Activated T-cell treated with anti-CD3 and anti-CD28 coated beads, Interleukin-2, amount 50 U/mL, for 48 hours (primary cell): ENCODE measurements at regions not wholly inside any gene's neighbourhood (a gene's known extent, or its start where the extent isn't known, plus 50 kb on each side); places are given as distances from the start of the nearest gene placed in this dataset.

Source experiments
- DNase-seq, 2 experiments: peaks; one replicate each; pipeline ENCODE4 v3.0.0-alpha.2; 2020

DNA sequence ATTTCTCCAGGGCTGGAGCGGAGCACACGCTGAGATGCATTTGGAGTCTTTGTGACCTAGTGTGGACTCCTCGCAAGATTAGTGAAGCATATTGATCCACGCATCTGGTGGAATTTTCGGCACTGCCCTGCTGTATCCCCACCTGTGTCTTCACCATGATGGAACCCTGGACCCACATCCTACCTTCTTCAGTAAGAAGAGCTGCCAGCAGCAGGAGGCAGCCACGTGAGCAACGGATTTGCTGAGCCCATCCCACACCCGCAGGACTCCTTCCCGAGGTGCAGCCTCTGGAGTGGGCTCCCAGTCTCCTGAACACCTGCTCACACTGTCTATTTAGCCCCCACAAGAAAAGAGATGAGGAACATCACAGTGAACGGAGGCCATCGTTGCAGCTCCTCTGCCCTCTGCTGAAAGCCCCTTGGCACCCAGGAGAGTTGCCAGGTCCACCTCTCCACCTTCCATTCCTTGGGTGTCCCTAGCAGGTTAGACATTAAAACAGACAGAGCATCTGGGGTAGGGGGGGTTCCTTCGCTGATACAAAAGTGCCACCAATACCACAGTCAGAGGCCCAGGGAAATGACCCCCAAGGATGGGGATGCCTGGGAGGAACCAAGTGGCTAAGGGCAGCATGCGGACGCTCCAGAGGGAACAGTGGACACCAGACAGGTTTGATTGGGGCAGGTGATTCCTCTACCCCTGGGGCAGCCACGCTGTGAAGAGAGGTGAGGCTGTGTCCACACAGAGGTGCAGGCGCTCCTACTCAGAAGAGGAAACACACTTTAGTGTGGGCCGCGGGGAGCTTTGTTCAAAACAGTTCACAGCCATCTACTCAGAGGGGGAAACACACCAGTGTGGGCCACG is 302.8 kb upstream of the SALL3 start:
- DNase-seq, result no peak

- DNase-seq, result no peak
Observed at GRCh38 chr18:78677483-78678317, 301.9 kb upstream of the SALL3 start.

DNA sequence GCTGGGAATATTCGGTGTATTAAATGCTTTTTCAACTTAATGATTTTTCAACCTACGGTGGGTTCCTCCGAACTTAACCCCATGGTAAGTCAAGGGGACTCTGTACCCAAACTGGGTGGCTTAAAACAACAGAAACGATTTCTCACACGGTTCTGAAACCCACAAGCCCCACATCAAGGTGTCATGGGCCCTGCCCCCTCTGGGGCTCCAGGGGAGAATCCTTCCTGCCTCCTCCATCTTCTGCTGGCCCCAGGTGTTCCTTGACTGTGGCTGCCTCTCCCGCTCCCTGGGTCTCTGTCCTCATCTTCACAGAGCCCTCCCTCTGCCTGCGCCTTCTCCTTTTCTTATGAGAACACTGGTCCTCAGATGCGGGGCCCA is 301.3 kb upstream of the SALL3 start:
- DNase-seq, result peak in 1 of 2 experiments; percentile 21

GRCh38 chr18:78679031-78679430 is 300.6 kb upstream of the SALL3 start:
- DNase-seq, result no peak

GRCh38 chr18:78679613-78680260 is 299.9 kb upstream of the SALL3 start:
- DNase-seq, result no peak

DNA sequence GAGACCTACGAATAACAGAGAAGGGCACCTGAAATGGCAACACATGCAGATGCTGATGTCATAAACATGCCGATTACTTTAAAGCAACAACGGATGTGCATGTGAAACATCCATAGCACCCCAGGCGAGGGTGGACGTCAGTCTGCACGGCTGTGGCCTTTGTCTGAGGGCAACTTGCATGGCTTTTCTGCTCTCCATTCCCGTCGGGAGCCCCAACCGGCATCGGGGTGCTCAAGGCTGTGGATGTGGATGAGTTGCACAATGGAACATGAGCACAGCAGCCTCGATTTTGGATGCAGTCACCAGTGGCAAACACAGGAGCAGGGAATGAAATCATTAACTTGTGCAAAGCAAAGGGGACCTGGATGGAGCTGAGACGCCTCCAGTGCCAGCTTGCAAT is 298.2 kb upstream of the SALL3 start:
- no peak for DNase-seq

GRCh38 chr18:78681934-78682333 is 297.7 kb upstream of the SALL3 start:
- no peak for DNase-seq

- no peak for DNase-seq
Observed at GRCh38 chr18:78682716-78683115, 296.9 kb upstream of the SALL3 start.

DNA sequence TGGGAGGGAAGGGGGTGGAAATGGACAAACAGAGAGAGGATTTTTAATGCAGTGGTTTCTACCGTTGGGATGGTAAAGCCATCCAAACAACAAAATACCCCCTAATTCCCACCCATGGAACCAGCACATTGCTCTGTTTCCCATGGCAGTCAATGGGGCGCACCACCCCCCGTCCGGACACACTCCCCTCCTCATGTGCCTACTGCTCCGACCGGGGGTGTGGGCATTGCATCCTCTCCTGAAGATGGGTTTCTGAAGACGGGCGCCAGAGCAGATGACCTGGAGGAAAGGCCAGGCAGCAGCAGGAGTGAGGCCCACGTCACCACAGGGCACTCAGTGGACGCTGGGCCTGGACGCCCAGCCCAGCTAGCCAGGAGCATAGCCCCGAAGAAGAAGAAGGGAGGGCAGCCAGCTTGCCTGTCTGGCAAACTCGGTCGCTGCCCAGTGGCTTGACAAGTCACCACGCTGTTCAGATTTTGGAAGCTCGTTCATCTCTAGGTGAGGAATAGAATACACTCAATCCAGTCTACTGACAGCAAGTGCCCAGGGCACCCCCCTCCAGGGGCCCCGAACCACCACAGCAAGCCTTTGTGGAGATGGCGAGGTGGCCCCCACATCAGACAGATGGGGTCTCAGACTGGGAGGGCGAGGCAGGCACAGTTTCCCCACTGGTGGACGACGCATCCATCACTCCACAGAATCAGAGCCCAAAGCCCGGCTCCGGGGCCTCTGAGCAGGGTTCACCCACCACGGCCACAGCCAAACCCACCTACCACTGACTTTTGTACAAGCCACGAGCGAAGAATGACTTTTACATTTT is 296.2 kb upstream of the SALL3 start:
- DNase-seq, result no peak

GRCh38 chr18:78685250-78685979 is 294.2 kb upstream of the SALL3 start:
- no peak for DNase-seq

DNA sequence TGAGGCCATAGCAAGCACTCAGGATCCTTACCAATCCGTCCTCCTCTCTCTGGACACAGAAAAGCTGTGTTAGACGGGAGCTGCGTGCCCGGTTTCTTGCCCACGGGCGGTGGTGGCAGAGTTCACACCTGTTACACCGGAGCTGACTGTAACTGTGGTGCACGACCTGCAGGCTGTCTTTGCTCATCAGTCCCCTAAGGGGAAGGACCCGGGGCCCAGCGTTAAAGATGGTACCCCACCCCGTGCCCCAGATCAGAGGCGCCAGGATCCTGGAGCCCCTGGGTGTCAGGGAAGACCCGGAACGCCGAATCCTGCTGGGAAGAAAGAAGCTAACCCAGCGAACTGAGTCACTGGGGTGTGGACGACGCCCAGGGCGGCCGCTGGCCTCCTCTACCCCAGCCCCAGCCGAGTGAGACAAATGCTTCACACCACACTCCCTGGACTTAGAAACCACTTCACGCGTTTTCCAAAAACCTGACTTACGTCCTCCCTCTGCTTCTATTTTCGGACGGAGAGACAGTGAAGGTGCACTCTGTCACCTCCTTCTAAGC is 293.6 kb upstream of the SALL3 start:
- DNase-seq, result no peak

GRCh38 chr18:78686976-78687685 is 292.5 kb upstream of the SALL3 start:
- no peak for DNase-seq

GRCh38 chr18:78687736-78688135 is 291.9 kb upstream of the SALL3 start:
- DNase-seq, result no peak

GRCh38 chr18:78688249-78688648 is 291.4 kb upstream of the SALL3 start:
- DNase-seq, result no peak

- no peak for DNase-seq
Observed at GRCh38 chr18:78688916-78689315, 290.7 kb upstream of the SALL3 start.

DNA sequence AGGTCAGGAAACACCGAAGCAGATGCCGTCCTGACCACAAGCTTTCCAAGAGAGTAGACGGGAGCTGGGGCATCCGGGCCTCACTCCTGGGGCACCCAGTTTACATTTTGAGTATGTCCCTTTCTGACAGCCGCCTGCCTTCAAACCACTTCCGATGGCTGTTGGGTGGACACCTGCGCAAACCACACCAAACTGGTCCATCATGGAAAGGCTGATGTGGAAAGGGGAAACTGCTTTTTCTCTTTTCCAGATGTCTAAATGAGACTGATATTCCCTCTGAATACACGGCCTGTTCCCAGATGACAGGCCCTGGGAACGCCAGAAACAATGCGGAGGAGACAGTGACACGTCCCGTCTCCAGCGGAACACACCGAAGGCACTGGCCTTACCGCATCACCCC is 290.0 kb upstream of the SALL3 start:
- no peak for DNase-seq

GRCh38 chr18:78692105-78692504 is 287.5 kb upstream of the SALL3 start:
- DNase-seq, result no peak

DNA sequence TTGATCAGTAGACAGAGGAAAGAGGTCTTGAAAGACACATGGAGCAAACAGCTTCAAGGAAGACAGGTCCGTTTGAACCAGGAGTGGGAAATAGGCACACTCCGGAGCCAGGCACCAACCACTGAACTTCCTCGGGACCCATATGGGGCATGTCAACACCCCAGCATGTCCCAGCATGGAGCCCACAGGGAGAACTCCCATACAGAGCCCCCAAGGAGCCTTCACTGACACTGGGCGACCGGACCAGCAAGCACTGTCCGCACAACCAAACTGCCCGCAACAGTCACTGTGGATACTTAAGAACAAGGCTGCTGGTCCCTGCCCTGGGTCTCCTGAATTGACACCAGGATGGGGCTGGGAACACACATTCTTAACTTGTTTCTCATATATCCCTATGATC is 286.2 kb upstream of the SALL3 start:
- no peak for DNase-seq

DNA sequence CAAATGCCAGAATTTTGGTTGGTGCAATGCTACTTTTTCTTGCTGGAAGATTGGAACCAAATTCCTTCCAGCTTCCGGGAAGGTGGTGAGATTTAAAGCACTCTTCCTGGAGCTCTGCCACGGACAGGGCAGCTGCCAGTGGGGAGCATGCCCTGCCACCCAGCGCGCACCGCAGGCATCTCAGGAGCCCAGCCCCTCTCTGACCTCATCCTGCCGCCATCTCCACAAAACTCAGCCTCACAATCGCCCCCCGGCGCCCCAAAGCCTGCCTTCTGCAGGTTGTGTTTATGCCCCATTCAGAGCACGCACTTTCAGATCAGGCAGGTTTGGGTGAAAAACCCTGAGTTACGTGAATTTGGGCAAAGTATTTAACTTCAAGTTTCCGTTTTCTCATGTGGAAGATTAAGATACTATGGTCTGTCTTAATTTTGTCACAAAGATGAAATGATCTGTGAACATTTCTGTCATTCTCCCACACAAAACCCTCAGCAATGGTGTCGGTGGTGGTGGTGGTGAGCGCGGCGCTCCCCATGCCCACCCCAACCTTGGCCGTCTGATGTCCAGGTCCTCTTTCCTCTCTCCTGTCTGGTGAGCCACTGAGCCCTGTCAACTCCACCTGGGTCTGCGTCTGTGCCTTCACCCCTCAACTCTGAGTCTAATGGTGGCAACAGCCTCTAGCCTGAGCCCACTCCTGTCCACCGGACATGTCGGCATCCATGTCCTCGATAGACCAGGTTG is 282.8 kb upstream of the SALL3 start:
- no peak for DNase-seq

DNA sequence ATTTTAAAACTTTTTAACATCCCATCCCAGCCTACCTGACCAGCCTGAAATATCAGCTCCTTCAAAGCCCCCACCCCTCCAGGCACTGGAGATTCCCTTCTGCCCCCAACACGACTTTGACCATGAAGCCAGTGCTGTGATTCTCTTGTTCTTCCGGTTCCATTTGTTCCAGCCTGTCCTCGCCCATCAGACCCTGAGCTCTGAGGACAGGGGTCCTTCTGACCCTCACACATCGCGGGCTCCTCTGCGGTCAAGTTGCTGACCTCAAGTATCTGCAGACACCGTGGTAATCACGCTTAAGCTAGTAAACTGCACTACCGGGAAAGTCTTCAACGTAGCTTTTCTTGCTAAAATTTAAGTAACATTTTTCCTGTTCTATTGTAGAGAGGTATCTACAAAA is 282.2 kb upstream of the SALL3 start:
- DNase-seq, result no peak
